ENCODE measurements at regions not wholly inside any gene's neighbourhood (a gene's known extent, or its start where the extent isn't known, plus 50 kb on each side); places are given as distances from the start of the nearest gene placed in this dataset.
"Not testable (repeated sequence)": the region's sequence is repeated elsewhere in the genome, so short reads cannot be mapped to it uniquely, and the experiment has no call there.

DNA sequence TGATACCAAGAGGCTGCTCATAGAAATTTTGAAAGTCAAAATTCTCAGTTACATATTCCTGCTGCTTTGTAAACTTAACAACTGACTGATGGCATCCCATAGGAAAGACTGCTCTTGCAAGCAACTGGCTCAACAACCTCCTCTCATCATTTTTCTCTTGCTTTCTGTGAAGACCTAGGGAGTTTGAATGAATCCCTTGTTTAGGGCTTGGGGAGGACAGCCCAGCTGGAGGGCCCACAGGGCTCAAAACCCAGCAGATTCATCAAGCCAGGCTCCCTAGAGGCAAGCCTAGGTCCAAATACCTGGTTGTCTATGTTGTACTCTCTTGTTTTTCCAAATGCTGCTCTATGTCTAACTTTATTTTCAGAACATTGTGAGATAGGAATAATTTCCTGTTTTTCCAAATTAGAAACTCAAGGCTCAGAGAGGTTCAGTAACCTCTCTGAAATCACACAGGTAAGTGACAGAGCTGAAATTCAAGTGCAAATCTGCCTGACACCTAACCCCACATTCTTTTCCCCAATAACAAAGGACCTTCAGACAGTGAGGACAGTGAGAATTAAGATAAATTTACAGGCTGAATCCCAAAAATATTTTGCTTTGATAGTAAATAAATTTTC lies 558.9 kb upstream of the KLF4 start:
- H4K20me1 ChIP-seq (ENCODE audit: insufficient read depth, low read length), result no peaks in the 10 kb centered on the region
- H3K4me3 Mint-ChIP-seq (ENCODE audit: unreplicated experiment), result no peak overlapping the region
- H3K79me2 ChIP-seq (ENCODE audit: insufficient read depth, low read length), result no peaks in the 10 kb centered on the region
- peaks cover 18% of the 10 kb centered on the region for H3K4me1 ChIP-seq (ENCODE audit: insufficient read depth, low read length)
- H3K4me1 Mint-ChIP-seq (ENCODE audit: low read depth, unreplicated experiment), result peaks cover 17% of the 10 kb centered on the region
- H3K9me3 ChIP-seq (ENCODE audit: insufficient read depth, low read depth, low read length), result peaks cover 5% of the 10 kb centered on the region
- DNase-seq (ENCODE audit: low read depth) (no peak), FAIRE-seq (no peak)
- H2AFZ ChIP-seq (ENCODE audit: low read depth, low read length), result no peak overlapping the region
- H3K27ac Mint-ChIP-seq (ENCODE audit: unreplicated experiment), result peak overlapping the region; percentile 98
- no peaks in the 10 kb centered on the region for H3K27me3 ChIP-seq (ENCODE audit: insufficient read depth, low read length)
- H3K9ac ChIP-seq (ENCODE audit: low read length), result peak overlapping the region; percentile 47
- no peak overlapping the region for H3K4me3 ChIP-seq (ENCODE audit: insufficient read depth, low read depth, low read length)
- TF ChIP-seq, protein P1, sequence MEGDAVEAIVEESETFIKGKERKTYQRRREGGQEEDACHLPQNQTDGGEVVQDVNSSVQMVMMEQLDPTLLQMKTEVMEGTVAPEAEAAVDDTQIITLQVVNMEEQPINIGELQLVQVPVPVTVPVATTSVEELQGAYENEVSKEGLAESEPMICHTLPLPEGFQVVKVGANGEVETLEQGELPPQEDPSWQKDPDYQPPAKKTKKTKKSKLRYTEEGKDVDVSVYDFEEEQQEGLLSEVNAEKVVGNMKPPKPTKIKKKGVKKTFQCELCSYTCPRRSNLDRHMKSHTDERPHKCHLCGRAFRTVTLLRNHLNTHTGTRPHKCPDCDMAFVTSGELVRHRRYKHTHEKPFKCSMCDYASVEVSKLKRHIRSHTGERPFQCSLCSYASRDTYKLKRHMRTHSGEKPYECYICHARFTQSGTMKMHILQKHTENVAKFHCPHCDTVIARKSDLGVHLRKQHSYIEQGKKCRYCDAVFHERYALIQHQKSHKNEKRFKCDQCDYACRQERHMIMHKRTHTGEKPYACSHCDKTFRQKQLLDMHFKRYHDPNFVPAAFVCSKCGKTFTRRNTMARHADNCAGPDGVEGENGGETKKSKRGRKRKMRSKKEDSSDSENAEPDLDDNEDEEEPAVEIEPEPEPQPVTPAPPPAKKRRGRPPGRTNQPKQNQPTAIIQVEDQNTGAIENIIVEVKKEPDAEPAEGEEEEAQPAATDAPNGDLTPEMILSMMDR (IDR thresholded peaks at IDR 0.05; ENCODE audit: insufficient read depth, low read depth, low read length), result no peak
- no peak for TF ChIP-seq EZH2 (IDR thresholded peaks at IDR 0.05; ENCODE audit: insufficient read depth, low read length)
- no peaks in the 10 kb centered on the region for H3K36me3 ChIP-seq (ENCODE audit: insufficient read depth, low read length)
- peak overlapping the region; percentile 76 for H3K27ac ChIP-seq (ENCODE audit: low read depth, low read length)
- peak overlapping the region; percentile 28 for H3K4me2 ChIP-seq (ENCODE audit: low read length)
- no peaks in the 10 kb centered on the region for H3K36me3 Mint-ChIP-seq (ENCODE audit: low read depth, unreplicated experiment)
- no peaks in the 10 kb centered on the region for H3K27me3 Mint-ChIP-seq (ENCODE audit: low read depth, unreplicated experiment)
- H3K9me3 Mint-ChIP-seq (ENCODE audit: unreplicated experiment), result peaks cover 8% of the 10 kb centered on the region

DNA sequence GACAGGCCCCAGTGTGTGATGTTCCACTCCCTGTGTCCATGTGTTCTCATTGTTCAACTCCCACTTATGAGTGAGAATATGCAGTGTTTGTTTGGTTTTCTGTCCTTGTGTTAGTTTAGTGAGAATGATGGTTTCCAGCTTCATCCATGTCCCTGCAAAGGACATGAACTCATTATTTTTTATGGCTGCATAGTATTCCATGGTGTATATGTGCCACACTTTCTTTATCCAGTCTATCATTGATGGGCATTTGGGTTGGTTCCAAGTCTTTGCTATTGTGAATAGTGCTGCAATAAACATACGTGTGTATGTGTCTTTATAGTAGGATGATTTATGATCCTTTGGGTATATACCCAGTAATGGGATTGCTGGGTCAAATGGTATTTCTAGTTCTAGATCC lies 558.2 kb upstream of the KLF4 start:
- H3K9ac ChIP-seq (ENCODE audit: low read length); H3K27me3 ChIP-seq (ENCODE audit: insufficient read depth, low read length); H3K27ac ChIP-seq (ENCODE audit: low read depth, low read length); H3K4me2 ChIP-seq (ENCODE audit: low read length); H3K36me3 ChIP-seq (ENCODE audit: insufficient read depth, low read length); H3K9me3 ChIP-seq (ENCODE audit: insufficient read depth, low read depth, low read length); H3K4me3 ChIP-seq (ENCODE audit: insufficient read depth, low read depth, low read length); H3K36me3 Mint-ChIP-seq (ENCODE audit: low read depth, unreplicated experiment); H2AFZ ChIP-seq (ENCODE audit: low read depth, low read length); DNase-seq (ENCODE audit: low read depth); H3K27me3 Mint-ChIP-seq (ENCODE audit: low read depth, unreplicated experiment); H3K9me3 Mint-ChIP-seq (ENCODE audit: unreplicated experiment); H3K4me3 Mint-ChIP-seq (ENCODE audit: unreplicated experiment); H3K79me2 ChIP-seq (ENCODE audit: insufficient read depth, low read length); H4K20me1 ChIP-seq (ENCODE audit: insufficient read depth, low read length); FAIRE-seq; H3K27ac Mint-ChIP-seq (ENCODE audit: unreplicated experiment): not testable (repeated sequence)
- peaks cover 14% of the 10 kb centered on the region for H3K4me1 ChIP-seq (ENCODE audit: insufficient read depth, low read length)
- H3K4me1 Mint-ChIP-seq (ENCODE audit: low read depth, unreplicated experiment), result peaks cover 17% of the 10 kb centered on the region

DNA sequence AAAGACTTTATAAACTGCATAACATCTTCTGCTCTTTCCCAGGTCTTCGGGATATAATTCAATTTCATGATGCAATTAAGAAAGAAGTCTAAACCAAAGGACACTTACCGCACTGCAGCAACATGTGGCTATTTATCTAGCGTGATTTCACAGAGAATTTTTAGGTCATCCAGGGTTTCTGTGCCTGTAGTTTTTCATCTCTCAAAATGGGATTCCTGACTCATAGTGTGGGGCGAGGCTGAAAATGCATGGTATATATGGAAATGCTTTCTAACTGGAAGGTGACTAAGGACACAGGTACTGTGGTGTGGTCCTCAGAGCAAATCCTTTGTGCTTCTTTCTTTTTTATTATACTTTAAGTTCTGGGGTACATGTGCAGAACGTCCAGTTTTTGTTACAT lies 557.7 kb upstream of the KLF4 start:
- peak overlapping the region; percentile 59 for H3K27ac Mint-ChIP-seq (ENCODE audit: unreplicated experiment)
- FAIRE-seq (no peak), DNase-seq (ENCODE audit: low read depth) (peak; percentile 89)
- peaks cover 17% of the 10 kb centered on the region for H3K4me1 Mint-ChIP-seq (ENCODE audit: low read depth, unreplicated experiment)
- Histone ChIP-seq H3K9me3 (ENCODE audit: insufficient read depth, low read depth, low read length) (peaks cover 5% of the 10 kb centered on the region), H3K4me1 (ENCODE audit: insufficient read depth, low read length) (peaks cover 14% of the 10 kb centered on the region), H3K27me3 (ENCODE audit: insufficient read depth, low read length) (no peaks in the 10 kb centered on the region), H3K27ac (ENCODE audit: low read depth, low read length) (no peak overlapping the region), H3K79me2 (ENCODE audit: insufficient read depth, low read length) (no peaks in the 10 kb centered on the region), H2AFZ (ENCODE audit: low read depth, low read length) (no peak overlapping the region), H4K20me1 (ENCODE audit: insufficient read depth, low read length) (no peaks in the 10 kb centered on the region), H3K36me3 (ENCODE audit: insufficient read depth, low read length) (no peaks in the 10 kb centered on the region), H3K4me3 (ENCODE audit: insufficient read depth, low read depth, low read length) (no peak overlapping the region), H3K4me2 (ENCODE audit: low read length) (no peak overlapping the region), H3K9ac (ENCODE audit: low read length) (no peak overlapping the region)
- H3K36me3 Mint-ChIP-seq (ENCODE audit: low read depth, unreplicated experiment), result no peaks in the 10 kb centered on the region
- H3K4me3 Mint-ChIP-seq (ENCODE audit: unreplicated experiment), result no peak overlapping the region
- no peaks in the 10 kb centered on the region for H3K27me3 Mint-ChIP-seq (ENCODE audit: low read depth, unreplicated experiment)
- H3K9me3 Mint-ChIP-seq (ENCODE audit: unreplicated experiment), result peaks cover 9% of the 10 kb centered on the region
- TF ChIP-seq, protein P1 (IDR thresholded peaks at IDR 0.05; ENCODE audit: insufficient read depth, low read depth, low read length), result no peak

Data from astrocyte (in vitro differentiated cells and primary cell).